ENCODE measurements at regions not wholly inside any gene's neighbourhood (a gene's known extent, or its start where the extent isn't known, plus 50 kb on each side); places are given as distances from the start of the nearest gene placed in this dataset.

GRCh38 chr1:118253053-118253915 lies 68.3 kb upstream of the SPAG17 start:
- Histone ChIP-seq H3K27me3 (no peaks in the 10 kb centered on the region), H3K36me3 (no peaks in the 10 kb centered on the region), H3K9me3 (no peaks in the 10 kb centered on the region), H3K4me3 (no peak overlapping the region), H3K27ac (no peak overlapping the region), H3K4me1 (no peaks in the 10 kb centered on the region)
- intact Hi-C loops (cut with DNase I), result no loop called here
- TF ChIP-seq POLR2A (IDR thresholded peaks at IDR 0.05) (no peak), POLR2AphosphoS5 (IDR thresholded peaks at IDR 0.05) (no peak), EP300 (IDR thresholded peaks at IDR 0.05) (no peak), CTCF (IDR thresholded peaks at IDR 0.05) (no peak)
- DNase-seq, result no peak
- 70 to 76% methylated on average over 10 of the region's 10 CpGs for WGBS, 2 donors

- intact Hi-C loops (cut with DNase I), result no loop called here
- no peaks in the 10 kb centered on the region for H3K4me1 ChIP-seq
- no peaks in the 10 kb centered on the region for H3K9me3 ChIP-seq
- H3K4me3 ChIP-seq, result no peak overlapping the region
- 82 to 89% methylated on average over 3 of the region's 3 CpGs for WGBS, 2 donors
- H3K27ac ChIP-seq, result no peak overlapping the region
- TF ChIP-seq CTCF (IDR thresholded peaks at IDR 0.05) (no peak), POLR2AphosphoS5 (IDR thresholded peaks at IDR 0.05) (no peak), EP300 (IDR thresholded peaks at IDR 0.05) (no peak), POLR2A (IDR thresholded peaks at IDR 0.05) (no peak)
- H3K27me3 ChIP-seq, result no peaks in the 10 kb centered on the region
- DNase-seq, result no peak
- H3K36me3 ChIP-seq, result no peaks in the 10 kb centered on the region
Measured at GRCh38 chr1:118252624-118253023, 67.6 kb upstream of the SPAG17 start.

- no peaks in the 10 kb centered on the region for H3K9me3 ChIP-seq
- intact Hi-C loops (cut with DNase I), result no loop called here
- no peak for TF ChIP-seq CTCF (IDR thresholded peaks at IDR 0.05)
- no peak for TF ChIP-seq POLR2AphosphoS5 (IDR thresholded peaks at IDR 0.05)
- no peak for TF ChIP-seq POLR2A (IDR thresholded peaks at IDR 0.05)
- no peak for TF ChIP-seq EP300 (IDR thresholded peaks at IDR 0.05)
- no peaks in the 10 kb centered on the region for H3K27me3 ChIP-seq
- H3K4me1 ChIP-seq, result no peaks in the 10 kb centered on the region
- 38 to 60% methylated on average over 3 of the region's 3 CpGs for WGBS, 2 donors
- no peaks in the 10 kb centered on the region for H3K36me3 ChIP-seq
- DNase-seq, result no peak
- no peak overlapping the region for H3K27ac ChIP-seq
- H3K4me3 ChIP-seq, result no peak overlapping the region
Measured at GRCh38 chr1:118250232-118250631, 65.2 kb upstream of the SPAG17 start.

- no peak for DNase-seq
- H3K36me3 ChIP-seq, result no peaks in the 10 kb centered on the region
- no peaks in the 10 kb centered on the region for H3K27me3 ChIP-seq
- intact Hi-C loops (cut with DNase I), result no loop called here
- TF ChIP-seq POLR2AphosphoS5 (IDR thresholded peaks at IDR 0.05) (no peak), POLR2A (IDR thresholded peaks at IDR 0.05) (no peak), EP300 (IDR thresholded peaks at IDR 0.05) (no peak), CTCF (IDR thresholded peaks at IDR 0.05) (no peak)
- no peaks in the 10 kb centered on the region for H3K4me1 ChIP-seq
- H3K9me3 ChIP-seq, result no peaks in the 10 kb centered on the region
- no peak overlapping the region for H3K27ac ChIP-seq
- H3K4me3 ChIP-seq, result no peak overlapping the region
- 82% methylated on average over 6 of the region's 6 CpGs for WGBS, 2 donors
Measured at GRCh38 chr1:118249641-118250040, 64.6 kb upstream of the SPAG17 start.

Measured in sigmoid colon (tissue), 6 donors.